Astrocyte (in vitro differentiated cells and primary cell): ENCODE measurements at regions not wholly inside any gene's neighbourhood (a gene's known extent, or its start where the extent isn't known, plus 50 kb on each side); places are given as distances from the start of the nearest gene placed in this dataset.

Experiments used
- DNase-seq: peaks from one replicate; pipeline ENCODE4 v3.0.0-alpha.2; 2010; ENCODE audit warnings: low read depth
- FAIRE-seq: peaks from 2 replicates; lab custom pipeline; 2011; peaks lifted over from hg19 to GRCh38; lab: Jason Lieb, UNC
- H2AFZ ChIP-seq: 2 replicates; pipeline ENCODE4 v1.6.0; 2012; ENCODE audit warnings: low read depth, low read length, inconsistent platforms
- H3K27ac ChIP-seq: 2 replicates; pipeline ENCODE4 v1.5.1; 2011; ENCODE audit warnings: low read depth, low read length, inconsistent platforms
- H3K27me3 ChIP-seq: 2 replicates; pipeline ENCODE4 v1.6.0; 2011; ENCODE audit warnings: low read length, inconsistent platforms; ENCODE audit not compliant: insufficient read depth
- H3K36me3 ChIP-seq: 2 replicates; pipeline ENCODE4 v1.5.1; 2011; ENCODE audit warnings: low read length, inconsistent platforms; ENCODE audit not compliant: insufficient read depth
- H3K4me1 ChIP-seq: 2 replicates; pipeline ENCODE4 v1.5.1; 2011; ENCODE audit warnings: low read length, inconsistent platforms; ENCODE audit not compliant: insufficient read depth
- H3K4me2 ChIP-seq: 2 replicates; pipeline ENCODE4 v1.6.0; 2012; ENCODE audit warnings: low read length, inconsistent platforms
- H3K4me3 ChIP-seq: 2 replicates; pipeline ENCODE4 v1.5.1; 2011; ENCODE audit warnings: low read depth, mild to moderate bottlenecking, low read length, inconsistent platforms; ENCODE audit not compliant: insufficient read depth
- H3K79me2 ChIP-seq: 2 replicates; pipeline ENCODE4 v1.6.0; 2012; ENCODE audit warnings: mild to moderate bottlenecking, low read length, inconsistent platforms; ENCODE audit not compliant: insufficient read depth
- H3K9ac ChIP-seq: 2 replicates; pipeline ENCODE4 v1.6.0; 2012; ENCODE audit warnings: mild to moderate bottlenecking, low read length, inconsistent platforms
- H3K9me3 ChIP-seq: 2 replicates; pipeline ENCODE4 v1.5.1; 2012; ENCODE audit warnings: low read depth, mild to moderate bottlenecking, low read length, inconsistent platforms; ENCODE audit not compliant: insufficient read depth
- H4K20me1 ChIP-seq: 2 replicates; pipeline ENCODE4 v1.6.0; 2012; ENCODE audit warnings: low read length, inconsistent platforms; ENCODE audit not compliant: insufficient read depth
- H3K27ac Mint-ChIP-seq: one replicate; pipeline ENCODE4 v1.8.0; 2021; ENCODE audit warnings: mild to moderate bottlenecking, mixed read lengths; ENCODE audit not compliant: unreplicated experiment
- H3K27me3 Mint-ChIP-seq: one replicate; pipeline ENCODE4 v1.8.0; 2021; ENCODE audit warnings: low read depth, mixed read lengths; ENCODE audit not compliant: unreplicated experiment
- H3K36me3 Mint-ChIP-seq: one replicate; pipeline ENCODE4 v1.8.0; 2021; ENCODE audit warnings: low read depth, mixed read lengths; ENCODE audit not compliant: unreplicated experiment
- H3K4me1 Mint-ChIP-seq: one replicate; pipeline ENCODE4 v1.8.0; 2021; ENCODE audit warnings: low read depth, mixed read lengths; ENCODE audit not compliant: unreplicated experiment
- H3K4me3 Mint-ChIP-seq: one replicate; pipeline ENCODE4 v1.8.0; 2021; ENCODE audit warnings: mild to moderate bottlenecking, moderate library complexity, mixed read lengths; ENCODE audit not compliant: unreplicated experiment
- H3K9me3 Mint-ChIP-seq: one replicate; pipeline ENCODE4 v1.8.0; 2021; ENCODE audit warnings: mild to moderate bottlenecking, mixed read lengths; ENCODE audit not compliant: unreplicated experiment
- CTCF ChIP-seq: IDR thresholded peaks from 2 replicates; pipeline ENCODE4 v1.5.1; 2011; ENCODE audit warnings: low read depth, mild to moderate bottlenecking, inconsistent platforms, low read length, moderate library complexity; ENCODE audit not compliant: insufficient read depth
- EZH2 ChIP-seq: IDR thresholded peaks from 2 replicates; pipeline ENCODE4 v1.6.1; 2012; ENCODE audit warnings: mild to moderate bottlenecking, low read length, inconsistent platforms; ENCODE audit not compliant: insufficient read depth

- Histone ChIP-seq H3K4me1 (peaks cover 3% of the 10 kb centered on the region), H3K27ac (no peak overlapping the region), H3K9ac (no peak overlapping the region), H3K4me2 (no peak overlapping the region), H3K9me3 (no peaks in the 10 kb centered on the region), H3K4me3 (no peak overlapping the region), H3K79me2 (no peaks in the 10 kb centered on the region), H3K36me3 (no peaks in the 10 kb centered on the region), H2AFZ (no peak overlapping the region), H4K20me1 (no peaks in the 10 kb centered on the region), H3K27me3 (no peaks in the 10 kb centered on the region)
- Mint-ChIP-seq H3K36me3 (no peaks in the 10 kb centered on the region), H3K4me1 (no peaks in the 10 kb centered on the region), H3K4me3 (no peak overlapping the region), H3K27me3 (peaks cover 21% of the 10 kb centered on the region), H3K27ac (no peak overlapping the region), H3K9me3 (peaks cover 2% of the 10 kb centered on the region)
- no peak for DNase-seq
- no peak for FAIRE-seq
- TF ChIP-seq EZH2 (no peak), CTCF (no peak)
Measured at GRCh38 chr11:112877581-112877980, 83.6 kb upstream of the NCAM1 start.

GRCh38 chr11:112878033-112878601, 83.1 kb upstream of the NCAM1 start:
- Histone ChIP-seq H3K9ac (no peak overlapping the region), H3K9me3 (no peaks in the 10 kb centered on the region), H3K79me2 (no peaks in the 10 kb centered on the region), H3K4me3 (no peak overlapping the region), H3K27me3 (no peaks in the 10 kb centered on the region), H3K4me2 (no peak overlapping the region), H3K4me1 (peaks cover 3% of the 10 kb centered on the region), H3K27ac (no peak overlapping the region), H3K36me3 (no peaks in the 10 kb centered on the region), H4K20me1 (no peaks in the 10 kb centered on the region), H2AFZ (no peak overlapping the region)
- Mint-ChIP-seq H3K27ac (no peak overlapping the region), H3K27me3 (peaks cover 21% of the 10 kb centered on the region), H3K36me3 (no peaks in the 10 kb centered on the region), H3K4me3 (no peak overlapping the region), H3K4me1 (no peaks in the 10 kb centered on the region), H3K9me3 (peaks cover 2% of the 10 kb centered on the region)
- TF ChIP-seq EZH2 (no peak), CTCF (no peak)
- FAIRE-seq = no peak
- DNase-seq = no peak

- H3K27ac Mint-ChIP-seq = no peak overlapping the region
- peaks cover 11% of the 10 kb centered on the region for H3K27me3 Mint-ChIP-seq
- H3K4me3 ChIP-seq = no peak overlapping the region
- H3K36me3 Mint-ChIP-seq = no peaks in the 10 kb centered on the region
- H2AFZ ChIP-seq = no peak overlapping the region
- TF ChIP-seq EZH2 (no peak), CTCF (no peak)
- no peaks in the 10 kb centered on the region for H4K20me1 ChIP-seq
- no peaks in the 10 kb centered on the region for H3K27me3 ChIP-seq
- no peaks in the 10 kb centered on the region for H3K36me3 ChIP-seq
- no peaks in the 10 kb centered on the region for H3K79me2 ChIP-seq
- H3K9me3 Mint-ChIP-seq = no peaks in the 10 kb centered on the region
- no peak overlapping the region for H3K9ac ChIP-seq
- peaks cover 3% of the 10 kb centered on the region for H3K4me1 ChIP-seq
- no peaks in the 10 kb centered on the region for H3K9me3 ChIP-seq
- no peak overlapping the region for H3K4me2 ChIP-seq
- H3K4me3 Mint-ChIP-seq = no peak overlapping the region
- FAIRE-seq (no peak), DNase-seq (no peak)
- H3K27ac ChIP-seq = no peak overlapping the region
- H3K4me1 Mint-ChIP-seq = no peaks in the 10 kb centered on the region
Measured at GRCh38 chr11:112880495-112880894, 80.7 kb upstream of the NCAM1 start.
